Gastrocnemius medialis (tissue), 4 donors: ENCODE measurements at regions not wholly inside any gene's neighbourhood (a gene's known extent, or its start where the extent isn't known, plus 50 kb on each side); places are given as distances from the start of the nearest gene placed in this dataset.
A peak's percentile ranks its signal among the peaks of the same experiment; 100 is the strongest.

ENCODE experiments used
- ATAC-seq, 2 donors: fragments of 150-250 bp; one replicate each; pipeline ENCODE4 v1.9.1; 2016
- DNase-seq, 2 donors: peaks; one replicate each; pipeline ENCODE4 v3.0.0-alpha.2; 2019
- H3K27ac ChIP-seq, 4 donors: fragments of 200-600 bp; sonication (generic); 1 replicate in 1 of 4; 2 replicates in 3 of 4; pipeline ENCODE4 v1.5.1; 2016 to 2018; ENCODE audit warnings: mild to moderate bottlenecking in 2 of 4, moderate library complexity in 1 of 4
- H3K27me3 ChIP-seq, 3 donors: fragments of 200-600 bp; sonication (generic) in 2 of 3; 1 replicate in 1 of 3; 2 replicates in 2 of 3; pipeline versions ENCODE4 v1.5.1 to v1.6.0; 2016 to 2019; ENCODE audit warnings: mild to moderate bottlenecking in 1 of 3, moderate library complexity in 1 of 3
- H3K36me3 ChIP-seq, 2 donors: fragments of 200-600 bp; sonication (generic) in 1 of 2; one replicate each; pipeline ENCODE4 v1.5.1; 2017 to 2018
- H3K4me1 ChIP-seq, 2 donors: fragments of 200-600 bp; sonication (generic) in 1 of 2; one replicate each; pipeline ENCODE4 v1.5.1; 2016 to 2017; ENCODE audit warnings: mild to moderate bottlenecking in 2 of 2
- H3K4me3 ChIP-seq, 4 donors: fragments of 200-600 bp; sonication (generic) in 3 of 4; 1 replicate in 1 of 4; 2 replicates in 3 of 4; pipeline ENCODE4 v1.5.1; 2016 to 2019; ENCODE audit warnings: mild to moderate bottlenecking in 2 of 4
- H3K9me3 ChIP-seq, 3 donors: fragments of 200-600 bp; sonication (generic) in 2 of 3; 1 replicate in 1 of 3; 2 replicates in 2 of 3; pipeline ENCODE4 v1.5.1; 2016 to 2019
- CTCF ChIP-seq, 5 experiments: fragments of 450-650 bp in 3 of 5; fragments of 200-600 bp in 2 of 5; sonication (generic) in 2 of 5; IDR thresholded peaks in 4 of 5; conservative IDR thresholded peaks in 1 of 5; 1 replicate in 4 of 5; 2 replicates in 1 of 5; pipeline ENCODE4 v1.5.1; 2016 to 2019; ENCODE audit warnings: antibody characterized with exemption in 5 of 5, mild to moderate bottlenecking in 3 of 5, moderate library complexity in 3 of 5
- POLR2A ChIP-seq, 2 donors: fragments of 450-650 bp; IDR thresholded peaks; one replicate each; pipeline ENCODE4 v1.6.1; 2017; ENCODE audit warnings: antibody characterized with exemption in 2 of 2, mild to moderate bottlenecking in 2 of 2, moderate library complexity in 2 of 2
- in situ Hi-C, 4 donors: fragments of 200-750 bp; cut with MboI; loops; one replicate each; pipeline versions ENCODE4 v1.15.0 to v1.8.0; 2017; ENCODE audit warnings: low sequenced_read_pairs in 4 of 4
- intact Hi-C: fragments of 100-400 bp; cut with DNase I; formaldehyde crosslinking; loops from one replicate; pipeline ENCODE4 v1.15.1; 2023; ENCODE audit warnings: low total_unique reads

DNA sequence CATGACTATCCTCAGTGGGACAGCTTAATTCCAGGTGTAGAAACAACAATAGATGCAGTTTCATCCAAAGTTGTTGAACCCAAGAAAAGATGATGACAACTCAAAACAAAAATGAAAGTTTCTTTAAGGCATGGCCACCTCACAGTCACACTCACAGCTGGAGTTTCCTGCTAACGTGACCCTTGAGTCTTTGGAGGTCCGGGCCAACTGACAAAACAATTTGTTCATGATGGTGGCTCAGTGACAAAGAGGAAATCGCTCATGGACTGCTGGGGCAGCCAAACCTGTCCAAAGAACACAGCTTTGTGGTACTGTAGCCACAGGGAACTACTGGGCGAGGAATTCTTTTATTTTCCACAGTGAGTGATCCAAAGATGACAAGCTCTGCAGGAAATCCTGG is 96.0 kb upstream of the JCAD start:
- Histone ChIP-seq H3K36me3 (no peaks in the 10 kb centered on the region), H3K4me1 (no peaks in the 10 kb centered on the region), H3K27me3 (no peaks in the 10 kb centered on the region), H3K4me3 (no peak overlapping the region), H3K9me3 (no peaks in the 10 kb centered on the region), H3K27ac (peak overlapping the region; percentile 24 to 69 (median 62))
- ATAC-seq (peak; percentile 39 to 85), DNase-seq (no peak)
- in situ Hi-C loops (no loop called here), intact Hi-C loops (no loop called here)
- TF ChIP-seq CTCF (IDR thresholded peaks at IDR 0.05 in 4 of 5, conservative IDR thresholded peaks at IDR 0.05 in 1 of 5) (no peak), POLR2A (IDR thresholded peaks at IDR 0.05) (no peak)

DNA sequence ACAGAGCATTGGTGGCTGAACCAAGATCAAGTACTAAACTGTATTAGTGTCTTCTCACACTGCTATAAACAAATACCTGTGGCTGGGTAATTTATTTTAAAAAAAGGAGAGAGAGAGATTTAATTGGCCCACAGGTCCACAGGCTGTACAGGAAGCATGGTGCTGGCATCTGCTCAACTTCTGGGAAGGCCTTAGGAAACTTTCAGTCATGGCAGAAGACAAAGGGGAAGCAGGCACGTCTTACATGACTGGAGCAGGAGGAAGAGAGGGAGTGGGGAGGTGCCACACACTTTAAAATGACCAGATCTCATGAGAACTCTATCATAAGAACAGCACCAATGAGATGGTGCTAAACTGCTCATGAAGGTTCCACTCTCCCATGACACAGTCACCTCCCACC is 95.2 kb upstream of the JCAD start:
- H3K4me3 ChIP-seq = no peak overlapping the region
- no peak for DNase-seq
- in situ Hi-C loops = no loop called here
- no peaks in the 10 kb centered on the region for H3K36me3 ChIP-seq
- H3K27ac ChIP-seq = peak overlapping the region; percentile 22 to 66 (median 62)
- intact Hi-C loops = no loop called here
- no peaks in the 10 kb centered on the region for H3K4me1 ChIP-seq
- H3K9me3 ChIP-seq = no peaks in the 10 kb centered on the region
- ATAC-seq = no peak
- no peaks in the 10 kb centered on the region for H3K27me3 ChIP-seq
- TF ChIP-seq POLR2A (IDR thresholded peaks at IDR 0.05) = no peak
- no peak for TF ChIP-seq CTCF (IDR thresholded peaks at IDR 0.05 in 4 of 5, conservative IDR thresholded peaks at IDR 0.05 in 1 of 5)

GRCh38 chr10:30154126-30154525 is 94.7 kb upstream of the JCAD start:
- ATAC-seq = no peak
- intact Hi-C loops = no loop called here
- no peaks in the 10 kb centered on the region for H3K36me3 ChIP-seq
- in situ Hi-C loops = no loop called here
- no peak overlapping the region for H3K27ac ChIP-seq
- no peak overlapping the region for H3K4me3 ChIP-seq
- DNase-seq = no peak
- H3K9me3 ChIP-seq = no peaks in the 10 kb centered on the region
- TF ChIP-seq CTCF (IDR thresholded peaks at IDR 0.05 in 4 of 5, conservative IDR thresholded peaks at IDR 0.05 in 1 of 5) = no peak
- no peaks in the 10 kb centered on the region for H3K4me1 ChIP-seq
- H3K27me3 ChIP-seq = no peaks in the 10 kb centered on the region

- DNase-seq = peak in 1 of 2 donors; percentile 29
- ATAC-seq = peak; percentile 63 to 77
- in situ Hi-C loops (no loop called here), intact Hi-C loops (no loop called here)
- Histone ChIP-seq H3K4me1 (no peaks in the 10 kb centered on the region), H3K27me3 (no peaks in the 10 kb centered on the region), H3K9me3 (no peaks in the 10 kb centered on the region), H3K36me3 (no peaks in the 10 kb centered on the region), H3K27ac (no peak overlapping the region), H3K4me3 (no peak overlapping the region)
- TF ChIP-seq CTCF (IDR thresholded peaks at IDR 0.05 in 4 of 5, conservative IDR thresholded peaks at IDR 0.05 in 1 of 5) (no peak), POLR2A (IDR thresholded peaks at IDR 0.05) (no peak)
Observed at GRCh38 chr10:30151581-30152389, 92.4 kb upstream of the JCAD start.

- TF ChIP-seq POLR2A (IDR thresholded peaks at IDR 0.05) (no peak), CTCF (IDR thresholded peaks at IDR 0.05 in 4 of 5, conservative IDR thresholded peaks at IDR 0.05 in 1 of 5) (no peak)
- Histone ChIP-seq H3K36me3 (no peaks in the 10 kb centered on the region), H3K4me1 (no peaks in the 10 kb centered on the region), H3K9me3 (no peaks in the 10 kb centered on the region), H3K27me3 (no peaks in the 10 kb centered on the region), H3K27ac (no peak overlapping the region), H3K4me3 (no peak overlapping the region)
- ATAC-seq = no peak
- DNase-seq = no peak
- intact Hi-C loops = no loop called here
- in situ Hi-C loops = no loop called here
Observed at GRCh38 chr10:30141423-30141822, 82.0 kb upstream of the JCAD start.
